Panc1 (cell line): ENCODE measurements at regions not wholly inside any gene's neighbourhood (a gene's known extent, or its start where the extent isn't known, plus 50 kb on each side); places are given as distances from the start of the nearest gene placed in this dataset.

Experiments used
- ATAC-seq: fragments of 200-7000 bp; cut with Tn5 transposase; 2 replicates; pipeline ENCODE4 v1.9.1; 2020; ENCODE audit warnings: mild to moderate bottlenecking, moderate library complexity
- BruUV-seq: library from RNA; stranded (reverse); fragments of 400-500 nt; replicated peaks from 2 replicates; lab custom pipeline; 2021; lab: Mats Ljungman, UMichigan
- CTCF ChIA-PET: fragments of 300-600 bp; sonication (Branson Sonifier 250); formaldehyde crosslinking; loops from one replicate; lab custom pipeline; 2022; ENCODE audit warnings: antibody characterized with exemption; lab: Charles Lee
- POLR2A ChIA-PET: fragments of 300-600 bp; sonication (Branson Sonifier 250); formaldehyde crosslinking; loops from one replicate; lab custom pipeline; 2022; ENCODE audit warnings: antibody characterized with exemption; lab: Charles Lee
- DNase-seq: peaks from one replicate; pipeline ENCODE4 v3.0.0-alpha.2; 2010; ENCODE audit warnings: low read depth, low spot score
- H3K27ac ChIP-seq: 2 replicates; pipeline ENCODE4 v1.5.1; 2011; ENCODE audit warnings: mild to moderate bottlenecking, low read length, inconsistent platforms
- H3K27me3 ChIP-seq: fragments of 200-500 bp; sonication (Bioruptor generic); 2 replicates; pipeline ENCODE4 v1.6.0; 2014; ENCODE audit warnings: low read length, inconsistent platforms; ENCODE audit not compliant: control insufficient read depth, insufficient read depth
- H3K36me3 ChIP-seq: fragments of 200-500 bp; sonication (Bioruptor generic); 2 replicates; pipeline ENCODE4 v1.5.1; 2014; ENCODE audit warnings: inconsistent platforms, mild to moderate bottlenecking, low read length, moderate library complexity; ENCODE audit not compliant: control insufficient read depth, insufficient read depth
- H3K4me1 ChIP-seq: 2 replicates; pipeline ENCODE4 v1.5.1; 2011; ENCODE audit warnings: inconsistent platforms, mild to moderate bottlenecking, low read length, moderate library complexity; ENCODE audit not compliant: control insufficient read depth, insufficient read depth
- H3K4me3 ChIP-seq, 2 experiments: 2 replicates each; pipeline ENCODE4 v1.5.1; 2011 to 2012; ENCODE audit warnings: low read depth in 2 of 2, low read length in 2 of 2, mild to moderate bottlenecking in 2 of 2, inconsistent platforms in 1 of 2, moderate library complexity in 1 of 2
- H3K9me3 ChIP-seq: fragments of 200-500 bp; sonication (Bioruptor generic); 2 replicates; pipeline ENCODE4 v1.5.1; 2014; ENCODE audit warnings: low read depth, mild to moderate bottlenecking, inconsistent platforms, low read length, moderate library complexity; ENCODE audit not compliant: control insufficient read depth, insufficient read depth
- POLR2AphosphoS5 ChIP-seq: IDR thresholded peaks from 2 replicates; pipeline ENCODE4 v1.6.1; 2012; ENCODE audit warnings: mild to moderate bottlenecking, low read depth, low read length, moderate library complexity
- SIN3A ChIP-seq: IDR thresholded peaks from 2 replicates; pipeline ENCODE4 v1.6.1; 2012; ENCODE audit warnings: low read depth, mild to moderate bottlenecking, low read length, moderate library complexity, borderline replicate concordance; ENCODE audit not compliant: insufficient read depth
- TCF7L2 ChIP-seq: IDR thresholded peaks from 2 replicates; pipeline ENCODE4 v1.6.1; 2011; ENCODE audit warnings: mild to moderate bottlenecking, low read depth, low read length, inconsistent platforms
- in situ Hi-C: cut with HindIII; loops from 2 replicates; pipeline ENCODE4 v1.10.0; 2016; ENCODE audit warnings: low sequenced_read_pairs, low pct_unique_long_range_greater_than_20kb
- intact Hi-C: fragments of 100-400 bp; cut with micrococcal nuclease; formaldehyde crosslinking; loops from one replicate; pipeline ENCODE4 v1.10.0; 2022; ENCODE audit not compliant: unreplicated experiment
- TF ChIP-seq, protein P1 (sequence below): fragments of 450-650 bp; IDR thresholded peaks from 2 replicates; pipeline ENCODE4 v1.5.1; 2017; ENCODE audit warnings: mild to moderate bottlenecking
- TF ChIP-seq, protein P2 (sequence below), 2 experiments: IDR thresholded peaks; 2 replicates each; pipeline ENCODE4 v1.6.1; 2011 to 2012; ENCODE audit warnings: low read depth in 2 of 2, control low read depth in 1 of 2, low read length in 1 of 2, mild to moderate bottlenecking in 1 of 2, moderate library complexity in 1 of 2; ENCODE audit not compliant: insufficient read depth in 1 of 2

DNA sequence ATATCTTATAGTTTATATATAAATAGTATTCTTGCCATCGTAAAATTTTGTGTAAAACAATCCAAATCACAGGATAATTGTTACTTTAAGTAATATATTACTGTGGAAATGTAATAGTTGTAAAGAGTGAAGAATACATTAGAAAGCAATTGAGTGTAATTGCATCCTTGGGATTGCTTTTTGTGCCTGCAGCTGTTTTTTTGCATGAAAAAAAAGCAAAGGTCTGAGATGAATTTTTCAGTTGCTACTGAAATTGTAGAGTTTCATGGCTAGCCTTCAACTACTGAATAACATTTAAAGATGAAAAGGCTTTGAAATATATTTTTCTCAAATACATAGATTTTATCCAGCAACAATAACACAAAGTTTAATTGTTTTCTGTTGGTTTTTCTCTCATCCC is 232.0 kb upstream of the FAM174A start:
- intact Hi-C loops: no loop called here
- Histone ChIP-seq H3K27me3 (no peaks in the 10 kb centered on the region), H3K9me3 (no peaks in the 10 kb centered on the region), H3K27ac (no peak overlapping the region), H3K36me3 (no peaks in the 10 kb centered on the region), H3K4me1 (no peaks in the 10 kb centered on the region), H3K4me3 (no peak overlapping the region)
- in situ Hi-C loops: no loop called here
- BruUV-seq: no TSS peak
- ChIA-PET POLR2A (no interaction called here), CTCF (interaction anchor here (0.6 kb wide), 1 partner anchor 121 kb away, joined by 5 read pairs; no protein-coding TSS in a partner anchor)
- ATAC-seq: no peak
- DNase-seq: no peak
- TF ChIP-seq POLR2AphosphoS5: no peak
- TF ChIP-seq, protein P1, sequence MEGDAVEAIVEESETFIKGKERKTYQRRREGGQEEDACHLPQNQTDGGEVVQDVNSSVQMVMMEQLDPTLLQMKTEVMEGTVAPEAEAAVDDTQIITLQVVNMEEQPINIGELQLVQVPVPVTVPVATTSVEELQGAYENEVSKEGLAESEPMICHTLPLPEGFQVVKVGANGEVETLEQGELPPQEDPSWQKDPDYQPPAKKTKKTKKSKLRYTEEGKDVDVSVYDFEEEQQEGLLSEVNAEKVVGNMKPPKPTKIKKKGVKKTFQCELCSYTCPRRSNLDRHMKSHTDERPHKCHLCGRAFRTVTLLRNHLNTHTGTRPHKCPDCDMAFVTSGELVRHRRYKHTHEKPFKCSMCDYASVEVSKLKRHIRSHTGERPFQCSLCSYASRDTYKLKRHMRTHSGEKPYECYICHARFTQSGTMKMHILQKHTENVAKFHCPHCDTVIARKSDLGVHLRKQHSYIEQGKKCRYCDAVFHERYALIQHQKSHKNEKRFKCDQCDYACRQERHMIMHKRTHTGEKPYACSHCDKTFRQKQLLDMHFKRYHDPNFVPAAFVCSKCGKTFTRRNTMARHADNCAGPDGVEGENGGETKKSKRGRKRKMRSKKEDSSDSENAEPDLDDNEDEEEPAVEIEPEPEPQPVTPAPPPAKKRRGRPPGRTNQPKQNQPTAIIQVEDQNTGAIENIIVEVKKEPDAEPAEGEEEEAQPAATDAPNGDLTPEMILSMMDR: no peak
- TF ChIP-seq SIN3A: no peak
- TF ChIP-seq, protein P2, sequence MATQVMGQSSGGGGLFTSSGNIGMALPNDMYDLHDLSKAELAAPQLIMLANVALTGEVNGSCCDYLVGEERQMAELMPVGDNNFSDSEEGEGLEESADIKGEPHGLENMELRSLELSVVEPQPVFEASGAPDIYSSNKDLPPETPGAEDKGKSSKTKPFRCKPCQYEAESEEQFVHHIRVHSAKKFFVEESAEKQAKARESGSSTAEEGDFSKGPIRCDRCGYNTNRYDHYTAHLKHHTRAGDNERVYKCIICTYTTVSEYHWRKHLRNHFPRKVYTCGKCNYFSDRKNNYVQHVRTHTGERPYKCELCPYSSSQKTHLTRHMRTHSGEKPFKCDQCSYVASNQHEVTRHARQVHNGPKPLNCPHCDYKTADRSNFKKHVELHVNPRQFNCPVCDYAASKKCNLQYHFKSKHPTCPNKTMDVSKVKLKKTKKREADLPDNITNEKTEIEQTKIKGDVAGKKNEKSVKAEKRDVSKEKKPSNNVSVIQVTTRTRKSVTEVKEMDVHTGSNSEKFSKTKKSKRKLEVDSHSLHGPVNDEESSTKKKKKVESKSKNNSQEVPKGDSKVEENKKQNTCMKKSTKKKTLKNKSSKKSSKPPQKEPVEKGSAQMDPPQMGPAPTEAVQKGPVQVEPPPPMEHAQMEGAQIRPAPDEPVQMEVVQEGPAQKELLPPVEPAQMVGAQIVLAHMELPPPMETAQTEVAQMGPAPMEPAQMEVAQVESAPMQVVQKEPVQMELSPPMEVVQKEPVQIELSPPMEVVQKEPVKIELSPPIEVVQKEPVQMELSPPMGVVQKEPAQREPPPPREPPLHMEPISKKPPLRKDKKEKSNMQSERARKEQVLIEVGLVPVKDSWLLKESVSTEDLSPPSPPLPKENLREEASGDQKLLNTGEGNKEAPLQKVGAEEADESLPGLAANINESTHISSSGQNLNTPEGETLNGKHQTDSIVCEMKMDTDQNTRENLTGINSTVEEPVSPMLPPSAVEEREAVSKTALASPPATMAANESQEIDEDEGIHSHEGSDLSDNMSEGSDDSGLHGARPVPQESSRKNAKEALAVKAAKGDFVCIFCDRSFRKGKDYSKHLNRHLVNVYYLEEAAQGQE (IDR thresholded peaks at IDR 0.05; ENCODE audit: insufficient read depth in 1 of 2, low read depth in 2 of 2, low read length in 1 of 2): no peak
- TF ChIP-seq TCF7L2: no peak

DNA sequence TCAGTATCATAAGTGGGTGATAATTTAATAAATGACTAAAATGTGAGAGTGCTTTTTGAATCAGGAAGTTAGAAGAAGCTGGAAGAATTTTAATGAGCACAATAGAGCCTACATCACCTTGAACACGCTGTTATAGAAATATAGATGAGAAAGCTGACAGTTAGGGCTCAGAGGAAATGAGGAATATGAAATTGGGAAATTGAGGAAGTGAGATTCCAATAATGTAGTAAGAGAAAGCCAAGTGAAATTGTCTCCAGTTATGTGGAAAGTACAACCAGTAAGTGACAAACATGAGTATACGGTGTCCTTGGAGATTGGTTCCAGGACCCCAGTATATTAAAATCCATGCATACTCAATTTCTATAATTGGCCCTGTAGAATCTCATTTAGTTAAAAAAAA is 235.9 kb upstream of the FAM174A start:
- H3K4me3 ChIP-seq: no peak overlapping the region
- no peaks in the 10 kb centered on the region; the same call in 1 of the 2 replicates for H3K9me3 ChIP-seq
- H3K27me3 ChIP-seq: no peaks in the 10 kb centered on the region
- intact Hi-C loops (no loop called here), in situ Hi-C loops (no loop called here)
- no peak for TF ChIP-seq SIN3A
- TF ChIP-seq TCF7L2: no peak
- TF ChIP-seq, protein P2 (IDR thresholded peaks at IDR 0.05; ENCODE audit: insufficient read depth in 1 of 2, low read depth in 2 of 2, low read length in 1 of 2): no peak
- TF ChIP-seq, protein P1: no peak
- no peak for TF ChIP-seq POLR2AphosphoS5
- BruUV-seq: no TSS peak
- H3K4me1 ChIP-seq: no peaks in the 10 kb centered on the region
- ChIA-PET CTCF (no interaction called here), POLR2A (no interaction called here)
- DNase-seq (no peak), ATAC-seq (no peak)
- H3K27ac ChIP-seq: no peak overlapping the region
- H3K36me3 ChIP-seq: no peaks in the 10 kb centered on the region
